SIG-M5 treated with dmso at 0.1 percent for 504 hours (cell line): ENCODE measurements at regions not wholly inside any gene's neighbourhood (a gene's known extent, or its start where the extent isn't known, plus 50 kb on each side); places are given as distances from the start of the nearest gene placed in this dataset.
A peak's percentile ranks its signal among the peaks of the same experiment; 100 is the strongest.

Experiments
- DNase-seq: peaks from one replicate; lab custom pipeline; 2025; ENCODE audit not compliant: unreplicated experiment; lab: John Stamatoyannopoulos, UW

DNA sequence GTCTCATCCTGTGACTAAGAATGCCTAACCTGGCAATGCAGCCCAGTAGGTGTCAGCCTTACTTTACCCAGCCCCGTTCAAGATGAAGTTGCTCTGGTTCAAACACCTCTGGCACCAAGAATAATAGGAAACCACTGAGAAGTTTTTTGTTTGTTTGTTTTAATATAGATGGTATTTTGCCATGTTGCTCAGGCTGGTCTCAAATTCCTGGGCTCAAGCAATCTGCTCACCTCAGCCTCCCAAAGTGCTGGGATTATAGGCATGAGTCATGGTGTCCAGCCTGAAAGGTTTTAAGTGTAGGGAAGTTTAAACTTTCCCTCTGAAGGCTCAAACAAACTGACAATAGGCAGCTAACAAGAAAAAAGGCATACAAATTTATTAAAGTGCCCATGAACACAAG is 51.2 kb upstream of the ABCC4 start:
- no peak for DNase-seq

DNA sequence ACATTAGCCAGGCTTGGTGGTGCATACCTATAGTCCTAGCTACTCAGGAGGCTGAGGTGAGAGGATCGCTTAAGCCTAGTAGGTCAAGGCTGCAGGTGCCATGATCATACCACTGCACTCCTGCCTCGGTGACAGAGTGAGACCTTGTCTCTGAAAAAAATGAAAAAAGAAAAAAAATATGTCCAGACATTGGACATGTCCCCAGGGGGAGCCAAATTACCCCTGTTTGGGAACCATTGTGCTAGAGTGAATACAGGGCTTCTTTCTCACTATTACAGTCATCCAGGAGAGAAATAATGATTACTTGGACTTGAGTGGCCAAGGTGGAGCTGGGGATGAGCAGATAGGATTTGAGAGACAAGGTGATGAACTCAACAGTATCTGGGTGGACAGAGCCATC is 52.9 kb upstream of the ABCC4 start:
- no peak for DNase-seq

DNA sequence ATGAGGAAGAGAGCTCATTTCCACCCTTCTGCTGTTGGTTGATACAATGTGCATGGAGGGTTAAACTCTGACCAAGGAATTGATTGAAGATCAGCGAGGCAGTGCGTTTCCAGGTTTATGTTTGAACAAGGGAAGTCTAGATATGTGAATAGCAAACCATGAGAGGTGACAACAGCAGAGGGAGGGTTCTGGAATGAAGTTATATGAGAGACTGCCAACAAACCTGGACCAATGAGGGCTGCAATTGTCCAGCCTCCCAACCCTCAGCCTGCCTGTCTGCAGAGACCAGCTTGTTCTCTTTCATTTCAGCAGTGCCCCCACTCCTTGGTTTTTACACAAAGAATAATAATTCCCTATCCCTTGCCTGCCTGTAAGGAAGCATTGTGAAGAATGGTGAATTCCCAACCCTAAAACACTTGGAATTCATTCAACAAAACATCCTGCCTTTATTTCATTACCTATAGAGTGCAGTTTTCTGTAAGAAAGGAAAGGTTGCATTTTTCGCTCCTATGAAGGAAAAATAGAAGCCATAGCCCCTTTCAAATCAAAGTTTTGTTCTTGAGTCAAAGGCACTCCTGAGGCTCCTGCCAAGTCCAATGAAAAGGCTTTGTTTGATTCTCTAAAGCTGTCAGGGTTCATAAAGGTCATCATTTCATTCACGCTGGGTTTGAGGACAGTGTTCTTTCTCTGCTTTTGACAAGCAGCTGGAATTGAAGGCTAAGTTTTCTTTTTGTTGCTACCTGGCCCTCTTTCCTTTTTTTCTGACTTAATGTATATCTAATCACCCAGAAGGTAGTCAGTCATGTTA is 53.6 kb upstream of the ABCC4 start:
- DNase-seq: no peak

DNA sequence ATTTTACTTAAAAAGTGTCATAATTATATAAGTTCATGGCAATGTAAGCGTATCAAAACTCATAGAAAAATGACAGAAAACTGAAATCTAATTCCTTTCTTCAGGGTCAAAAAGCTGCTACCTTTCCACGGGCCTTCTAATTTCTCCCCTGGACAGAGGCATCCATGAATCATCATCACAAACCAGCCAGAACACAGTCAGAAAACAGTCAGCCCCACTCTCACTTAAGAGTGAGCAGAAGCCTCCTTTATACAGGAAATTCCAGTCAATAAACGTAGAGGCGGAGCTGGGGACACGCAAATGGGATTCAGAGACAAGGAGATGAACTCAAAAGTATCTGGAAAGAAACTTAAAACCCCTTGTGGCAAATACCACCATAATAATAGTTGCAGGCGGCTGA is 54.2 kb upstream of the ABCC4 start:
- DNase-seq: no peak

DNA sequence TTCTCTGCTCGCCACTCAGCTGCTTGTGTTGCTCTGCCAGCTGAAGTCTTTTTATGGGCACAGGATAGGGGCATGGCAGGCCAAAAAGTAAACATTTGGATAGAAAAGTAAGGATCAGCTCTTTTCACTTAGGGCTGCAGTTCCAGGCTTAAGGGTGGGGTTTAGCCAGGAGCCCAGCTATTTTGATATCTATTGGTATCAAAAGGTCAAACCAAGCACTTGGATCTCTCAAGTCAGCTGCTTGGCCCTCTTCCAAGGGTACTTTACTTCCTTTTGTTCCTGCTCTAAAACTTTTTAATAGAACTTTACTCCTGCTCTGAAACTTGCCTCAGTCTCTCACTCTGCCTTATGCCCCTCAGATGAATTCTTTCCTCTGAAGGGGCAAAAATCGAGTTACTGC is 55.7 kb upstream of the ABCC4 start:
- no peak for DNase-seq

DNA sequence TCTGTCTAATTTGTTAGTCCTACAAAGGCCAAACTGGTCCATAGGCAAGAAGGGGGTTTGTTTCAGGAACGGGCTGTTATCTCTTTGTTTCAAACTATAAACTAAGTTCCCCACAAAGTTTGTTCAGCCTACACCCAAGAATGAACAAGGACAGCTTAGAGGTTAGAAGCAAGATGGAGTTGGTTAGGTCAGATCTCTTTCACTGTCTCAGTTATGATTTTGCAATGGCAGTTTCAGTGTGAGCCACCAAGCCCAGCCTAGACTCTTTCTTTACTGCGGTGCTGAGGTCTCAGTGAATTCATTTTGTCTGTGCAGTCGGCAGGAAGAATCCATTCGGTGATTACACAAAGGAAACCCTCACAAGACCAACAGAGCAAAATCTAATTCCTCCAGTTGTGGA is 56.6 kb upstream of the ABCC4 start:
- no peak for DNase-seq

DNA sequence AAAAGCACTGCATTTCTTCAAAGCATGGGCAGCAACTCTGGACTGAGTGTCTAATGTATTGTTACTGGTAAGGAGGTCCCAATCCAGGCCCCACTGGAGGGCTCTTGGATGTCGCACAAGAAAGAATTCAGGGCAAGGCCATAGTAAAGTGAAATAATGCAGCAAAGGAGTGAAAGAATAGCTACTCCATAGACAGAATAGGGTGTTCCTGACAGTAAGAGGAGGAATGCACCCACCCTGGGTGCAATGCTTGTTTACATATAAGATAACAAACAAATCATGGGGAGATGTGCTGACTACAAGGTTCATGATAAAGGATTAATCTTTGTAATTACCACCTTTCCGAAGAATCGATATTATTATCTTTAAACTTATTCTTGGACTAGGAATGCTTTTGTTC is 58.8 kb upstream of the ABCC4 start:
- DNase-seq: no peak

DNA sequence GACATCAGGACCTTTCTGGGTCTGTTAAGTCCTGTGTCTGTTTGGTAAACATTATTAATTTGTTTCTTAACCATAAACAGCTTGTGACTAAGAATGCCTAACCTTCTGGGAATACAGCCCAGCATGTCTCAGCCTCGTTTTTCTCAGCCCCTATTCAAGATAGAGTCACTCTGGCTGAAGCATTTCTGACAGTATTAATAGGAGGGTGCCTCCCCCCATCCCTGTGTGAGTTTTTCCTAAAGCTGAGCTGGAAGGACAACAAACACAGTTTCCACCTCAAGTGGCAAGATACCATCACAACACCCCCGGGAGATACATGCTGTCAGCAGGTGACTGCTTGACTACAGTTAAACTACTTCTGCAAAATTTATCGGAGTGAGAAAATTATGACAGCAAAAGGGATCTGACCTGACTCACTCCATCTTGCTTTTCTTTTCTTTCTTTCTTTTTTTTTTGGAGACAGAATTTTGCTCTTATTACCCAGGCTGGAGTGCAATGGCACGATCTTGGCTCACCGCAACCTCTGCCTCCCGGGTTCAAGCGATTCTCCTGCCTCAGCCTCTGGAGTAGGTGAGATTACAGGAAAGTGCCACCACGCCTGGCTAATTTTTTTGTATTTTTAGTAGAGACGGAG is 59.3 kb upstream of the ABCC4 start:
- DNase-seq: no peak

DNA sequence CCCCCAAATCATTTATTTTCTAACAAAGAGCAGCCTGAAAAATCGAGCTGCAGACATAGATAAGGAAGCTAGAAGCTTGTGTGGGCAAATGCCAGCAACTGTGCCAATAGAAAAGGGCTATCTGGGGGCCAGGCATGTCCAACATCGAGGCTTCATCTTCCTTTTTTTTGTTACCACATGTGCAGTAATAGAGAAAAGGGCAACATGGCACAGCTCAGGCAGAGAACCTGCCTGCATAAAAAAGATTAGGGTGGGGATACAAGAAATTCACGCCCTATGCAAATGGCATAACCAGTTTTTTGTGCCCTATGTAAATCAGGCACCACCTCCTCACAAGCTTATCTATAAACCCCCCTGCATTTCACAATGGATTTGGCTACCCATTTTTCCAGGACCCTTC is 60.4 kb upstream of the ABCC4 start:
- DNase-seq: no peak

DNA sequence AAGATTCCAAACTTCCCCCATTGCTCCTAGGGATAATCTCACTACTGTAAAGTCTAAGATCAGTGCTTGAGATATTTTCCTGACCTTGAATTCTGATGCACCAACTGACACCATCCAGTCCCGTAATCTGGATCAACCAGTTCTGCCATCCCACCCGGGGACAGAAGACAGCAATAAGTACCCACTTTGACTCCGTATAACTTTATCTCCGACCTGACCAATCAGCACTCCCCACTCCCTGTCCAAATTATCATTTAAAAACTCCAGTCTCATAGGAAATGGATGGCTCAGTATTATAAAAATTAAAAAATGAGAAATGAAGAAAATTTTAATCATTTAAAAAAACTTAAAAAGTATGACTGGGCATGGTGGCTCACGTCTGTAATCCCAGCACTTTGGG is 61.4 kb upstream of the ABCC4 start:
- DNase-seq: no peak

DNA sequence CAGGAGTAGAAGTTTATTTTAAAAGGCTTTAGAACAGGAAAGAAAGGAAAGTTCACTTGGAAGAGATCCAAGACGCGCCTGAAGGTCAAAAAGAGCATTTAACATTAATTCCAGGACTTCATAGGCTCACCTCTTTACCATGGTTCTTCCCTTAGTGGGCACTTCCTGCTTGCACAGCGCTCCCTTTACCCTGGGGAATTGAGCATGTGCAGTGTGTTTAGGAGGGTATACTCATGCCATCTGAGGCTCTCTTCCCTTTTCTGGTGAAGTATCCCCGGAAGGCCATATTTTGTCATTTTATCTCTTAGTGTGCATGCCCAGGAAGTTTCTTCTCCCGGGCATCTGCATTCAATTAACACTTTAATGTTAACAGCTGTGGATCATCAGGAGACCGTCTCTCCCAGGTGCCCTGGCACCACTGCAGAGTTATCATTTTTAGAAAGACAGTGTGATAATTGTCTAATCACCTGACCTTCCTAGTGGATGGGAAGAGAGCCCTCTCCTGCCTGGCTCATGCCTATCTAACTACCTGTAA is 66.1 kb upstream of the ABCC4 start:
- no peak for DNase-seq

DNA sequence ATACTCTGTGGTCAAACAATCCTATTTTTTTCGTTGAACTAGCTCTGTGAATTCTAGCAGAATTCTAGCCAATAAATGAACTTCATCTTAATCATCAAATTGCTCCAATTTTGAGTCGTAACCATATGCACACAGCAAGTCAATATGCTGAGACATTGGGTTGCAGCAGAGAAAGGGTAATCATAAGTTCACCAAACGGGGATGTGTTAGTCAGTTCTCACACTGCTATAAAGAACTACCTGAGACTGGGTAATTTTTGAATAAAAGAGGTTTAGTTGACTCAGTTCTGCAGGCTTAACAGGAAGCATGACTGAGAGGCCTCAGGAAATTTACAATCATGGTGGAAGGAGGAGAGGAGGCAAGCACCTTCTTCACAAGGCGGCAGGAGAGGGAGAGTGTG is 67.7 kb upstream of the ABCC4 start:
- no peak for DNase-seq

DNA sequence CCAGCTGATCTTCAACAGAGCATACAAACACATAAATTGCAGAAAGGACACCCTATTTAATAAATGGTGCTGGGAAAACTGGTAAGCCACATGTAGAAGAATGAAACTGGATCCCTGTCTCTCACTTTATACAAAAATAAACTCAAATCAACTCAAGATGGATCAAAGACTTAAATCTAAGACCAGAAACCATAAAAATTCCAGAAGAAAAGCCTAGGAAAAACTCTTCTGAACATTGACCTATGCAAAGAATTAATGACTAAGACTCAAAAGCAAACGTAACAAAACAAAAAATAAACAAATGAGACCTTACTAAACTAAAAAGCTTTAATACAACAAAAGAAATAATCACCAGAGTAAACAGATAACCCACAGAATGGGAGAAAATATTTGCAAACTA is 74.5 kb upstream of the ABCC4 start:
- no peak for DNase-seq

DNA sequence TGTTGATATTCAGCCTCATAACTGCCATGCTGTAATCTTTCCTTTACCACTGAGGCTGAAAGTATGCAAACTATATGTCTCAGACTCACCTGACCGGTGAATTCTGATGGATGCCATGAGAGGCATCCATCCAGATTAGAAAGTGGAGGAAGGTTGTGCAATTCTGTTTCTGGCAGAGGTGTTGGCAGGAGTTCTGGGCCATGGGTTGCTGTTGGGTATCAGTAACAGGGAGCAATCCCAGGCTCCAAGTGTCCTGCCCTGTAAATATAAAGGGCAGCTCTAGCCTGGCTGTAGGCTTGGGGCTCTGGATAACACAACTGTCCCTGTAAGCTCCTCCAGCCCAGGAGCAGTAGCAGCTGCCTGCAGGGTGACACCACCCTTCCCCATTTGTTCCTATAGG is 77.4 kb upstream of the ABCC4 start:
- DNase-seq: no peak

DNA sequence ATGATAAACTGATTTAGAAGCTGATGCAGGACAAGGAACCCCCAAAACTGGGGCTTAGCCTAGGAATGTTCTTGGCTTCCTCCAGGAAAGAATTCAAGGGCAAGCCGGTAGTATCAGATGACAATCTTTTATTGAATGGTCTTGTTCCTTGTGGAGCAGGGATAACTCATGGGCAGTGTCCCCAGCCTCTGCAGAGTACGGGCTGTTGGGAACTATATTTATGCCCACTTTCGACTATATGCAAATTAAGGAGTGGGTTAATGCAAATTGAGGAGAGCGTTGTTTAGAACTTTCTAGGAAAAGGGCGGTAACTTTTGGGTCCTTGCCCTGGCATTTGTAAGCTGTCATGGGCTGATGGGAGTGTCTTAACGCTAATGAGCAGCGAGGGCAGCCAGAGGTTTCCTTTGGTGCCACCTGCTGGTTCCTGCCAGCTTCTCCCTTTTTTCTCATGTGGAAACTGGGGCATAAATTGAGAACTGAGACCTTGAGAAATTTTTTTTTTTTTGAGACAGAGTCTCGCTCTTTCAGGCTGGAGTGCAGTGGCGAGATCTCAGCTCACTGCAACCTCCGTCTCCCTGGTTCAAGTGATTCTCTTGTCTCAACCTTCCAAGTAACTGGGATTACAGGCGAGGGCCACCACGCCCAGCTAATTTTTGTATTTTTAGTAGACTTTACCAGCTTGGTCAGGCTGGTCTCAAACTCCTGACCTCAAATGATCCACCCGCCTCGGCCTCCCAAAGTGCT is 79.4 kb upstream of the ABCC4 start:
- DNase-seq: peak; percentile 91

DNA sequence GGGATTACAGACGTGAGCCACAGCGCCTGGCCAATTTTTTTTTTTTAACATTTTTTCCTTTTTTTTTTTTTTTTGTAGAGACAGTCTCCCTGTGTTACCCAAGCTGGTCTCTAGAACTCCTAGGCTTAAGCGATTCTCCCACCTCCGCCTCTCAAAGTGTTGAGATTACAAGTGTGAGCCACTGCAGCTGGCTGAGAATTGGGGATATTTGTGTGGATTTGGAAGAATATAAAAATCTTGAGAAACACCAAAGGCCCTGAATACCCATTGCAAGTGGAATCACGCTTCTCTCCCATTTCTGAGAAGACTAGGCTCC is 79.9 kb upstream of the ABCC4 start:
- DNase-seq: no peak

DNA sequence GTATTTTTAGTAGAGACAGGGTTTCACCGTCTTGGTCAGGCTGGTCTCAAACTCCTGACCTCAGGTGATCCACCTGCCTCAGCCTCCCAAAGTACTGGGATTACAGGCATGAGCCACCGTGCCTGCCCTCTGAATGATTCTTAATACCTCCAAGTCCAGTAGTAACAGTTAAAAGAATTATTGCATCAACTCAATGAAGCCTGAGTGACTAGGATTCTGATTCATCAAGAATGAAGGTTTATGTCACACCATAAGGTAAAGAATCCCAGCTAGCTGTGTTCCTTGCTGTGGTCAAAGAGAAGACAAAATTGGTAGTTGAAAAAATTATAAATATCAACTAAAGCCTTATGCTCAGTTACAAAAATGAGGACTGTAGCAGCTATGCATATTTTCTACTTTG is 81.2 kb upstream of the ABCC4 start:
- no peak for DNase-seq

DNA sequence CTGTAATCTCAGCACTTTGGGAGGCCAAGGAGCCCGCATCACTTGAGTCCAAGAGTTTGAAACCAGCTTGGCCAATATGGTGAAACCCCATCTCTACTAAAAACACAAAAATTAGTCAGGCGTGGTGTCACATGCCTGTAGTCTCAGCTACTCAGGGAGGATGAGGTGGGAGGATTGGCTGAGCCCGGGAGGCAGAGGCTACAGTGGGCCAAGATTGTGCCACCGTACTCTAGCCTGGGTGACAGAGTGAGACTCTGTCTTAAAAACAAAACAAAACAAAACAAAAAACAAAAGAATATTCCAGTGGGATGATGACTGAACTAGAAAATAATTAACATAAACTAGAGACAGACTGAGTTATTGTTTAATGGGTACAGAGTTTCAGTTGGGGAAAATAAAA is 81.7 kb upstream of the ABCC4 start:
- DNase-seq: no peak

DNA sequence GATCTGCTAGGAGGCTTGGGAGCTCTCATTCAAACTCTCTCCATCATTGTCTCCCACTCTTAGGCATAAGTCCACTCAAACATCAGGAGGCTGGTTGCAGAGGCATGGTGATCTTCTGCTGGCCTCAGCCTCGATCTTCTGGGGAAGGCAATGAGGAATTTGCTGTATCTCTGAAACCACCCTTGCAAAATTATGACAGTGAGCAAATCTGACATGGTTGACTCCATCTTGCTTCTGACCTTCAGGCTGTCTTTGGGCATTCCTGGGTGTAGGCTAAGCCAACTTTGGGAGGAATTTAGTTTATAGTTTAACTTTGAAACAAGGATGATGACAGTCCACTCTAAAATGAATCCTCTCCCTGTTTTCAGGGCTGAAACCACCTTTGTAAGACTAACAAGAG is 84.1 kb upstream of the ABCC4 start:
- no peak for DNase-seq

DNA sequence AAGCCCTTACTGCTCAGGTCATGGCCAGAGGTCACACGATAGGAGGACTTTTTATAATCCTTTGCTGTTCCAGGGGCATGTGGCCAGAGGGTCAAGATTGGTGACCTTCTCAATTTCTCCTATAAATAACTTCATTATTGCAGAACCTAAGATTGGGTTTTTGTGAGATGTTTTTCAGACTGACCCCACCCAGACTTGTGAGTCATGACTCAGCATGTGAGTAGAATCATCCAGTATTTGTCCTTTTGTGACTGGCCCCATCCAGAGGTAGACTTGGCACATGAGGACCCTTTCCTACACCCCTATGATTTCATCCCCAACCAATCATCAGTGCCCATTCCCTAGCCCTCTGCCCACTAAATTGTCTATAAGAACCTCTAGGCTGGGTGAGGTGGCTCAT is 84.5 kb upstream of the ABCC4 start:
- DNase-seq: no peak

DNA sequence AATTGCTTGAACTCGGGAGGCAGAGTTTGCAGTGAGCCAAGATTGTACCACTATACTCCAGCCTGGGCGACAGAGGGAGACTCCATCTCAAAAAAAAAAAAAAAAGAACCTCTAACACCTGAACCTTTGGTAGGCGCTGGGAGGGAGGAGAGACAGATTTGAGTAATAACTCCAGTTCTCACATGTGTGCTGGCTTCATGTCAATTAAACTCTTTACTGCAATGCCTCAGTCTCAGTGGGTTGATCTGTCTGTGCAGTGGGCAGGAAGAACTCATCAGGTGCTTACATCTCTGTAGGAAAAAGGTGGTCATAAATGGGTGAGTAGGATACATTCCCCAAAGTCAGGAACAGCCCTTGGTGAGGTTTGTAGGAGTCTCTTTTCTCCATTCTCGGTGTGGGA is 85.1 kb upstream of the ABCC4 start:
- no peak for DNase-seq

DNA sequence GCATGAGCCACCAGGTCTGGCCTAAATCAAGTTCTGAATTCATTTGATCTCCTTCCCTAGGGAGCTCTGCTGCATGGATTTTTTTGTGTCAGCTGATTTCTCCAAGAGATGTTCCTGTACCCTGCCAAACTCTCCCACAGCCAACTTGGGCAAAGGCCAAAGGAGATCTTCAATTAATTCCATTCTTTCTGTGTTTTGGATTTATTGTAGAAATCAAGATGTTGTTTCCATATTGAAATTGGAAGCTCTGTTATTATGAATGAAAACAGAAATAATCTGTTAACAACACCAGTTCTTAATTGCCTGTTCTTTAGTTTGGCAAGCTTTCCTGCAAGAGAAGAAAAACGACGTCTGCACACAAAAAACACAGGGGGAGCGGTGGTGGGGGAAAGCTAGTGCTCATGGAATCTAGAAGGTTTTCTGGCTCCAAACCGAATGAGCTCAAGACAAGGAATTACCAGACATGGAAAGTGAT is 86.5 kb upstream of the ABCC4 start:
- DNase-seq: no peak
